Left renal cortex interstitium (tissue), 4 donors: ENCODE measurements at regions not wholly inside any gene's neighbourhood (a gene's known extent, or its start where the extent isn't known, plus 50 kb on each side); places are given as distances from the start of the nearest gene placed in this dataset.
A peak's percentile ranks its signal among the peaks of the same experiment; 100 is the strongest.
"Not testable (repeated sequence)": the region's sequence is repeated elsewhere in the genome, so short reads cannot be mapped to it uniquely, and the experiment has no call there.

Experiments
- DNase-seq, 4 donors: peaks; one replicate each; pipeline ENCODE4 v3.0.0-alpha.2; 2013; ENCODE audit warnings: low read depth in 4 of 4, low spot score in 2 of 4, missing footprints in 1 of 4

DNA sequence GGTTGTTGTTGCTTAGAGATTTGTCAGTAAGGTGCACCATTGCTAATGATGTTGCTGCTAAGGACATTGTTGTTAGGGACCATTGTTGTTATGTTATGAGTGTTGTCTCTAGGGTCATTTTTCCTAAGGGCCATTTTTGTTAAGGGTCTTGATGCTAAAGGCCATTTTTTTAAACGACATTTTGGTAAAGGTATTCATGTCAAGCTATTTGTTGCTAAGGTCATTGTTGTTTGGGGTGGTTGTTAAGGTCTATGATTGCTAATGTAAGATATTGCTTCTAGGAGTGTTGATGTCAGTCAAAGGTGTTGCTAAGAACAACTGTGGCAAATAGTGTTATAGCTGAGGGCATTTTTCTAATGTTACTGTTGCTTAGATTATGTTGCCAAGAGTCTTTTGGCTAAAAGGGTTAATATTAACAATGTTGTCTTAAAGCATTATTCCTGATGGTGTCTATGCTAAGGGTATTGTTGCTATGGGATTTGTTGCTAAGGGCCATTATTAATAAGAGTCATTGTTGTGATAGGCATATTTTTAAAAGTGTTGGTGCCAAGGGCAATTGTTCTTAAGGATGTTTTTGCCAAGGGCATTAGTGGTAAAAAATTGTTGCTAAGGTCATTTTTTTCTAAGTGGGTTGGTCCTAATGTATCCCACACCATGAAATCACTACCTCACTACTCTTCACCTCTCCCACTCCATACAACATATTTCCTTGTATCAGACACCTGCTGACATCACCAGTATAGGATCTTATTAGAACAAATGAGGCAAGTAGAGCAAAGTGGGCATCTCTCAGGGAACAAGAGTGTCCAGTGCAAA is 56.2 kb downstream of the SPATA31A6 start:
- not testable (repeated sequence) for DNase-seq

DNA sequence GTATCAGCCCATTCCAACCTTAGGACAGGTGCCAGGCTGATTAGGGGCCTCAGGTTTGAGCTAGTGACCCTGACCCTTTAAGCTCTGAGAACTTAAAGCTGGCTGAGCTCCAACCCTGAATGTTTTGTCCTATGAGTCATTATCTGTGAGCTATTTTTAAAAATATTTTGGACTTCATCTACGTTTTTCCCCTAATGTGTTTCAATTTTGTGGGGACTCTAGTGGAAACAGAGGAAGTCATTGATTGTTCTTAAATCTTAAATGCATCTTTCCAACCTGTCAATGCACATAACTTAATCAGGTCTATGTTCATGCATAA is 56.8 kb downstream of the SPATA31A6 start:
- DNase-seq = not testable (repeated sequence)

DNA sequence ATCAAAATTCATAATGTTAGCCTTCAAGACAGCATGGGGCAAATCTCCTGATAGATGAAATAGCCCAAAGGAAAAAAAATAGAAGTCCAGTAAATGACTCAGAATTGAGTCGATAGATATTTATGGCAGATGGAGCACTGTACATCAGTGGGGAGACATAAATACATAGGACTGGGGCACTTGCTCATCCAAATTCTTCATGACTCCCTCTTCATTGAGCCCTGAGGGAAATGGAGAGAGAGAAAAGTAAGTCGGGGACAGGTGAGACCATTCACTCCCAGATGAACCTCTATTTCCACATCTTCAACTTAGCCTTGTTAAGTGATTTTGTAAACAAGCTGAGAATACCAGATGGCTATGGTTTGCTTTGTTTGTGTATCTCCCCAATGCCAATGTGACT is 59.8 kb downstream of the SPATA31A6 start:
- not testable (repeated sequence) for DNase-seq

DNA sequence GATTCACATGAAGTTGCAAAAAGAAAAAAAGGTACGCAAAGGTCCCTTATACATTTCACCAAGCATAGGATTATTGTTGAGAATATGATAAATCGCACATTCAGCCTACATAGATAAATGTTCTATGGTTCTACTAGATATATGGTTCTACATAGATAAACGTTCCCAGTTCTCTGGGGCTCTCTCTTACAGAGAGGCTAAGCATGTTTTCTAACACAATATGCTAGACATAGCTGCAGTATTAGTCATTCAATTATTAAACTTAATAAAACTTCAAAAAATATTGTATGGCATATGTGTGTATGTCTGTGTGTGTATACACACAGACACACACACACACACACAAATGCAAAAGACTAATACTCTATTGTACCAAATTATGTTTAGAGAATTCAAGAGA is 60.4 kb downstream of the SPATA31A6 start:
- not testable (repeated sequence) for DNase-seq

DNA sequence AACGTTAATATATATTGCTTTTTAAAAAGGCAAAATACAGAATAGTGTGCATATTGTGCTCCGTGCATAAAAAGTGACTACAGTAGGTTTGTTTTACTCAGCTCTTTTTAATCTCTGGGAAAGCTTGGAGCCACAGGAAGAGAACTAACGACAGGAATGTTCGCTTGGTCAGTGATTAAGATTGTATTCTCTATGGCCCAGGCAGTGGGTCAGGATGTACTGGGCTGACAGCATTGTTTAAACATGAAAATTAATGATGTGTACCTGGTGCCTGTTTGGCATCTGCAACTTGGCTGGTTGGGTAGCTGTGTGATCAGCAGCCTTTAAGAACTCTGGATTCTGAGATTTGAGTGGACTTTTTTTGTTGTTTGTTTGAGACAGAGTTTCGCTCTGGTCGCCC is 85.3 kb downstream of the SPATA31A6 start:
- not testable (repeated sequence) for DNase-seq

DNA sequence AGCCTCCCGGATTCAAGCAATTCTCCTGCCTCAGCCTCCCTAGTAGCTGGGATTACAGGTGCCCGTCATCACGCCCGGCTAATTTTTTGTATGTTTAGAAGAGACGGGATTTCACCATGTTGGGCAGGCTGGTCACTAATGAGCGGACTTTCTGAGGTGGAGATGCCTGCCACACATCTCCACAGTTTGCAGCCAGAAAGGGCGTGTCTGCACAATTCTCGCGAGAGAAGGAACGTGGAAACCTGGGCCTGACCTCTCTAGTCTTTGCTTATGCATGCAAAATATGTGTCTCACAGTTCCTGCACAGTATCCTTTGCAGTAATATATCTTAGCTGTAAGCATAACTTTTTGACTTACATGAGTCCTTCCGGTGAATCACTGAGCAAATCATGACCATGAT is 85.7 kb downstream of the SPATA31A6 start:
- not testable (repeated sequence) for DNase-seq

DNA sequence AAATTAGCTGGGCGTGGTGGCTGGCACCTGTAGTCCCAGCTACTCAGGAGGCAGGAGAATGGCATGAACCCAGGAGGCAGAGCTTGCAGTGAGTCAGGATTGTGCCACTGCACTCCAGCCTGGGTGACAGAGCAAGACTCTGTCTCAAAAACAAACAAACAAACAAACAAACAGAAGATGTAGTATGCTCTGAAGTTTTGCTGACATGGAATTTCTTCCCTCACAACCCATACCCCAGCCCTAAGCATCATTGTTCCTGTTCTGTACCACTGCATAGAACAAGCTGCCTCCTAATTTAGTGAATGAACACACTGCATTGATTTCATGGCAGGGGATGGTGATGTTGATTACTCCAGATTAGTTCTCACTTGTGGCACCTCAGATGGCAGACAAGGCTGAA is 89.7 kb downstream of the SPATA31A6 start:
- DNase-seq = not testable (repeated sequence)

DNA sequence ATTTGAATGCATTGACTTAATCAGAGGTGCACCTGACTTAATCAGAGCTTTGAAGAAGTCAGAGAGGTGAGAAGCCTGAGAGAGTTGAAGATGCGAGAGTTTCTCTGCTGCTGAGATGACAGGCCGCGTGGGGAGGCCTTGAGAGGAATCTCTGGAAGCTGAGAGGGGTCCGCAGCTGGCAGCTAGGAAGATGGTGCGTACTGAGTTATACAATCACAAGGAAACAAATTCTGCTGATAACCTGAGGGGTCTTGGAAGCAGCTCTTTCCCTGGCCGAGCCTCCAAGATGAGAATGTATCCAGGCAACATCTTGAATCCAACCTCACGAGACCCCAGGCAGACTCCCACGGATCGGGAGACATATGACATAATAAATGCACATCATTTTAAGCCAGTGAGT is 91.7 kb downstream of the SPATA31A6 start:
- no peak for DNase-seq

DNA sequence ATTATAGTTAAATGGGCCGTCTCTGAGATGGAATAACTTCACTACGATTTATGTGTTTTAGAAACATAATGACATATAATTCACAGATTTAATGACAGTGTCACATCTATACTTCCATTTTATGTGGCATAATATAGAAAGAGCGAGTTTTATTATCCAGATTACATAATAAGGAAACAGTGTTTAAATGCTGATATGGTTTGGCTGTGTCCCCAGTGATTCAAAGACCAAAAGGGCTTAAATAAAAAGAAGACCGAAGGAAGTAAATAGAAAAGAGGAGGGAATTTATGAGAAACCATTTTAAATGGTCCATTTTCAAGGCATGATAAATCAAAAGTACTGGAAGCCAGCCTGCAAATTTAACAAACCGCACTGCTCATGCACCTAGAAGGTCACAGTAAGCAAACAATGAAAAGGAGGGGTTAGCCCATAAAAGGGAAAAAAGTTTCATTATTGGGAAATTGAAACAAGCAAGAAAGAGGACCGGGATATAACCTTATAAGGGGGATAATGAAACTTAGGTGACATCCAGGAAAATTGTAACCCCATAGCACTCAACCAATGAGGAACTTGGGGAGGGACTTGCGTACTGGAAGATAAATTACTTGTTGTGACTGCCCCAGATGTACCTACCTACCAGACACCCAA is 99.2 kb downstream of the SPATA31A6 start:
- DNase-seq = peak in 1 of 4 donors; percentile 8

DNA sequence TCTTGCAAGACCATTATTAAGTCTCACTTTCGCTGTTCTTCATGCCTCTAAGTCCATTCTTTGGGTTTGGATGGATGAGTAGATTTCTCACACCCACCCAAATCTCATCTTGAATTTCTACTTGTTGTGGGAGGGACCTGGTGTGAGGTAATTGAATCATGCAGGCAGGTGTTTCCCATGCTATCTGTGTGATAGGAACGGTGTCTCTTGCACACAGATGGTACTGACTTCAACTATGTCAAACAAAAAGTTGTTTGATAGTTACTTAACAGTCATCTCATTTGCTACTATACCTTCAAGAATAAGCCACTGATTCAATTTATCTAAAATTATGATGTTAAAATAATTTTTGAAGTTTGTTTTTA is 99.7 kb downstream of the SPATA31A6 start:
- not testable (repeated sequence) for DNase-seq

DNA sequence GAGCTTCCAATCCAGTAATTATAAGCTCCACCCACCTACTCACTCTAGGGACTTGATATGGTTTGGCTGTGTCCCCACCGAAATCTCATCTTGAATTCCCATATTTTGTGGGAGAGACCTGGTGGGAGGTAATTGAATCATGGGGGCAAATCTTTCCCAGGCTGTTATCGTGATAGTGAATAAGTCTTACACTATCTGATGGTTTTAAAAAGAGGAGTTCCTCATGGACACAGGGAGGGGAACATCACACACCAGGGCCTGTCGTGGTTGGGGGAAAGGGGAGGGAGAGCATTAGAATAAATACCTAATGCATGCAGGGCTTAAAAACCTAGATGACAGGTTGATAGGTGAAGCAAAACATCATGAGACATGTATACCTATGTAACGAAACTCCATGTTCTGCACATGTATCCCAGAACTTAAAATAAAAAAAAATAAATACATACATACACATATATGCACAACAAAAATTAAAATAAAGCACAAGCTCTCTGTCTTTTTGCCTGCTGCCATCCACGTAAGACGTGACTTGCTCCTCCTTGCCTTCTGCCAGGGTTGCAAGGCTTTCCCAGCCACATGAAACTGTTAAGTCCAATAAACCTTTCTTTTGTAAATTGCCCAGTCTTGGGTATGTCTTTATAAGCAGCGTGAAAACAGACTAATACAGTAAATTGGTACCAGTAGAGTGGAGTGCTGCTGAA is 102.8 kb downstream of the SPATA31A6 start:
- DNase-seq = not testable (repeated sequence)

DNA sequence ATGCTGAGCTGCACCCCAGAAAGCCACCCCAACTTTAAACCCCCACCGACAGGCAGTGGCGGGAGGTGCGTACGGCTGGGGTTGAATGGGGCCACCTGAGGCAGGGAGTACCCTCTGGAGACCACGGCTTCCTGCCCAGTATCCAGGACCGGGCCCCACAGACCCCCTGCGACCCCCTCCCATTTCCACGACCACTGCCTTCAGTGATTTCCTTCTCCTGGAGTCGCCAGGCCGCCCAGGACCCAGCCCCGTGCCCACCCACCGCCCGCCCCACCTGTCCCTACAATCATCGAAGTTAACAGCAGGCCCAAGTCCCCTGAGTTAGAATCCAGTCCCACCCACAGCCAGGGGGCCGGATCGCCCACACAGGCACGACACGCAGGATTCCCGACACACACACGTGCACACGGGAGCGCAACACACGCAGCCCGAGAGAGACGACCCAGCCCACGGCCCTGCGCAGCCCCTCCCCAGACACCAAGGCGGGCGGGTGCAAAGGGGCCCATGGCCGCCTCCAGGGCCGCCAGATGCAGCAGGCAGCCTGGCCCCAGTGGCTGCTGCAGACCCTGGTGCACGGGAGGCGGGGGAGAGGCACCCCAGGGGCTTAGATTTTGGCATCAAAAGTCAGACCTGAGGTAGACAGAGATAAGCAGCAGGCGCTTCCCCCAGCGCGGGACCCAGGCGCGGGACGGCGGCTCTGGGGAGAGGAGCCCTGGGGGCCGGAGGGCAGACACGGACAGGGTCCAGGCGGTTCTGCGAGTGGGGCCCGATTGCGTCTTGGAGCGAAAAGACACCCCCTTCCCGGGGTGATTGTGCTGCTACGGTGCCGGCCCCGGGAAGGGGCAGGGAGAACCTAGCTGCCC is 104.8 kb downstream of the SPATA31A6 start:
- DNase-seq = not testable (repeated sequence)

DNA sequence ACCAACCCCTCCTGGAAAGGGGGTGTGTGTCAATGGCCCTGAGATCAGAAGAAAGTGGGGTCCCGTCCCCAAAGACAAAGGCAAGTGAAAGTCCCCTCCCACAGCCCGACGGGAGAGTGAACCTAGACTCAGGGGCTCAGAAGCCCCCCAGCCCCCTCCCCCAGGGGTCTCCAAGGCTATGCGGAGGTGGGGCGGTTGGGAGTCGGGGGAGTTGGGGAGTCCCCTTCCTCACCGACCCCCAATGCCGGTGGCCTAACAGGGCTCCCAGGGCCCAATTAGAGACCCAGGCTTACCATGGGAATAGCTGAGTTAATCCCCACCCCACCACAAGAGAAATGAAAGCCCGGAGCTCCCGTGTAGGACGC is 105.4 kb downstream of the SPATA31A6 start:
- not testable (repeated sequence) for DNase-seq

DNA sequence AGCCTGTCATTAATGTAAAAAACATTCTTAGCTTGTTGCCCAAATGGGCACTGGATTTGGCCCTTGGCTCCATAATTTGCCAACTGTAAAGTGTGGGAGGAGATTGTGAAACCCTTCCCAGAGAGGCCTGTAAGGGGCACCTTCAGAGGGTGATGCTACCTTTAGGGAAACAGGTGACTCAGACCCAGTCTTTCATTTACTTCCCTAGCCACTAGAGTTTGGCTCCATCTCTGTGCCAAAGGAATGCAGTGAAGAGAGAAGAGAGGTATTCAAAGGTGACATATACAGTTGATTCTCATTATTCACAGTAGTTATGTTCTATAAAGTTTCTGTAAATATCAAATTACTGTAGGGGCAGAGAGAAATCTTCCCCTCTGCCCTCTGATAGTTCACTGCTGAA is 116.7 kb downstream of the SPATA31A6 start:
- DNase-seq = not testable (repeated sequence)

DNA sequence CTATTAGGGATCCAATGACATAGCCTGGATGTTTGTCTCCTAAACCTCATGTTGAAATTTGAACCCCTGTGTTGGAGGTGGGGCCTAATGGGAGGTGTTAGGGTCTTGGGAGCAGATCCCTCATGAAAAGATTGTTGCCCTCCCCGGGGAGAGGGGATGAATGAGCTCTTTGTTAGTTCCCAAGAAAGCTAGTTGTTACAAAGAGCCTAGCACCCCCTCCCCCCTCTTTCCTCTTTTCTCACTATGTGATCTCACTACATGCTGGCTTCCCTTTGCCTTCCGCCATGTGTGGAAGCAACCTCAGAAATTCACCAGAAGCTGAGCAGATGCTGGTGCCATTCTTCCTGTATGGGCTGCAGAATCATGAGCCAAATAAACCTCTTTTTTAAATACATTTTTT is 123.2 kb downstream of the SPATA31A6 start:
- DNase-seq = not testable (repeated sequence)

DNA sequence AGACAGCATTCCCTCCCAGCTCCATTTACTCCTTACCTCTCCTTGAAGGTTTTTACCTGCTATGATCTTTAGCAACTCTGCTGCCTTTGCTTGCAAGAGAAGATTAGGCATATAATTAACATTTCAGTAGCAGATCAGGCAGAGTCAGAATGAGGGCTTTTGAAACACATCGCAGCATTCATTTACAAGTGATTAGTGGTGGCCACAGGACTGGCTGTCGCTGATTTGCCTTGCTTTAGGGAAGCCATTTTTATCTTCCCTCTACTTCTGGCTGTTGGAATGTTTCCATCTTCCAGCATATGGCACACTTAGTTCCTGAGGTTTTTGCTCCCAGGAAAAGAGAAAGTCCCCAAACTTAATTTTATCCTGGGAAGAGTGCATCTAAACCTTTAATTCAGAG is 124.0 kb downstream of the SPATA31A6 start:
- not testable (repeated sequence) for DNase-seq

DNA sequence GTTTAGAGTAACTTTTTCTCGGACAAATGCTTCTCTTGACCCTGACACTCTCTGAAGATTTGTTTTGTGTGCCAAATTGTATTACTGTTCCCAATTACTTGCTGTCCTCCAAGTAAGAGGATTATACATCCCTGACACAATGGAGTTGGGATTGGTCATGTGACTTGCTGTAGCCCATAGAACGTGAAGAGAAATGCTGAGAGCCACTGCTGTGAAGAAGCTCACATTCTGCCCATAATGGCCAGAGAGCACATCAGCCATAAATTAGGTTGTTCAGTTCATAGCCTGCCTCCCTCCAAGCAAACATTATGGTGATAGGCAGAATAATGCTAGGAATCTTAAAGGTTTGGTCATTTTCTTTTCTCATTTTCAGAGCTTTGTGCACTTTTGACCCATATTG is 127.5 kb downstream of the SPATA31A6 start:
- DNase-seq = not testable (repeated sequence)

DNA sequence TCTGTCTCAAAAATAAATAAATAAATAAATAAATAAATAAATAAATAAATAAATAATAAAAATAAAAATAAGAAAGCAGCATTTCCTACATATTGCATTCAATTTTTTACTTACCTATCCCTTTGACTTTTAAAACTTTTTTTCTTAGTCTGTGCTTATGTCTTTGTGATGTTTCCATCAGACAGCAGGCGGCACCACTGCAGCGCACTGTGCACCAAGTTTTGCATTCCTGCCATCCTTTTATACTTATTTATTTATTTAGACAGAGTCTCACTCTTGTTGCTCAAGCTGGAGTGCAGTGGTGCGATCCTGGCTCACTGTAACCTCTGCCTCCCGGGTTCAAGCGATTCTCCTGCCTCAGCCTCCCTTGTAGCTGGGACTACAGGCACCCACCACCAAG is 132.6 kb downstream of the SPATA31A6 start:
- not testable (repeated sequence) for DNase-seq

DNA sequence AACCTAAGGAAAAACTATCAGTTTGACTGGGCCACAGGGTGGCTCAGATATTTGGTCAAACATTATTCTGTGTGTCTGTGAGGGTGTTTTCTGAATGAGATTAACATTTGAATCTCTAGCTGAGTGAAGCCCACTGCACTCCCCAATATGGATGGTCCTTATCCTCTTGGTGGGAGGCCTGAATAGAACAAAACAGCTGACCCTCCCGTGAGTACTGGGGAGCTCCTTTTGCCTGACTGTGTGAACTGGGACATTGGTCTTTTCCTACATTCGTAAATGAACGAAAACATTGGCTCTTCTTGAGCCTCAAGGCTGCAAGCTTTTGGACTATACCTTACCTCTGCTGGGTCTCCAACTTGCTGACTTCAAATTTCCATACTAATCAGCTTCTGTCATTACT is 134.2 kb downstream of the SPATA31A6 start:
- not testable (repeated sequence) for DNase-seq

DNA sequence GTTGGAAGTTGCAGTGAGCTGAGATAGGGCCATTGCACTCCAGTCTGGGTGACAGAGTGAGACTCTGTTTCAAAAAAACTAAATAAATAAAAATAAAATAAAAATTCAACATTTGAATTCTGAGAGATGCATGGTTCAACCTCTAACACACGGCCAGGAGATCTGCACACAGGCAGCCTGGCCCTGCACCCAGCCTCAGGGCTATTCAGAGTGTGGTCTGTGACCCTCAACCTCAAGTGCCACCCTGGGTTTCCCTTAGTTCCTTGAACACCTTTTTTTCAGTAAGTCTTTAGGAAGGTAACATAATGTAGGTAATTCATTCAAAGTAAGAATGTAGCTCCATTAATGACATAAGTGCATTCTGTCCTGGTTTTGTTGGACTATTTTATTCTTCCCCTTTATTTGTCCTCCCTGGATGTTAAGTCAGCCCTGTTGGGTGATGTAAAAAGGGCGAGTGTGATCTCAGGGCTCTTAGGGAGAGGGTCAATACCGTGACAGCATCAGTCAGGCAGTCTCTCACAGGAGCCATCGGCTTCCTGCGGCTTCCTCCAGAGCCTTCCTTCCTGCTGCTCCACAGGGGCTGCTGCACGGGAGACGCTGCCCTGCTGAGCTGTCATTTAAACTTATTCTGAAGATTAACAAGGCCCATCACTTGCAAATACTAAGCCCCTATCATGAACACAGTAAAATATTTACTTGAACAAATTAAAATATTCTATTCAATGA is 139.8 kb downstream of the SPATA31A6 start:
- not testable (repeated sequence) for DNase-seq
